Muscle of leg (tissue), 3 donors: ENCODE measurements at regions not wholly inside any gene's neighbourhood (a gene's known extent, or its start where the extent isn't known, plus 50 kb on each side); places are given as distances from the start of the nearest gene placed in this dataset.
A peak's percentile ranks its signal among the peaks of the same experiment; 100 is the strongest.
"Not testable (repeated sequence)": the region's sequence is repeated elsewhere in the genome, so short reads cannot be mapped to it uniquely, and the experiment has no call there.

Source experiments
- DNase-seq: peaks from one replicate; pipeline ENCODE4 v3.0.0; 2013
- H3K27ac ChIP-seq: one replicate; pipeline ENCODE4 v1.5.1; 2013; ENCODE audit warnings: mild to moderate bottlenecking, low read length, control low read depth
- H3K27me3 ChIP-seq: one replicate; pipeline ENCODE4 v1.6.1; 2013; ENCODE audit warnings: low read length; ENCODE audit not compliant: control insufficient read depth, insufficient read depth
- H3K36me3 ChIP-seq: one replicate; pipeline ENCODE4 v1.6.1; 2013; ENCODE audit warnings: low read length; ENCODE audit not compliant: control insufficient read depth, insufficient read depth
- H3K4me1 ChIP-seq: one replicate; pipeline ENCODE4 v1.6.1; 2013; ENCODE audit warnings: low read length; ENCODE audit not compliant: control insufficient read depth, insufficient read depth
- H3K4me3 ChIP-seq: one replicate; pipeline ENCODE4 v1.5.1; 2013; ENCODE audit warnings: low read length, control low read depth
- H3K9me3 ChIP-seq: replicated peaks from 2 replicates; pipeline ENCODE4 v1.6.1; 2013; ENCODE audit warnings: low read depth, low read length; ENCODE audit not compliant: control insufficient read depth
- WGBS: methylation state at CpG from one replicate; pipeline ENCODE4 v1.1.5; 2013; ENCODE audit warnings: missing lambda C conversion rate; ENCODE audit not compliant: insufficient coverage; 5-methylcytosine and 5-hydroxymethylcytosine counted together

DNA sequence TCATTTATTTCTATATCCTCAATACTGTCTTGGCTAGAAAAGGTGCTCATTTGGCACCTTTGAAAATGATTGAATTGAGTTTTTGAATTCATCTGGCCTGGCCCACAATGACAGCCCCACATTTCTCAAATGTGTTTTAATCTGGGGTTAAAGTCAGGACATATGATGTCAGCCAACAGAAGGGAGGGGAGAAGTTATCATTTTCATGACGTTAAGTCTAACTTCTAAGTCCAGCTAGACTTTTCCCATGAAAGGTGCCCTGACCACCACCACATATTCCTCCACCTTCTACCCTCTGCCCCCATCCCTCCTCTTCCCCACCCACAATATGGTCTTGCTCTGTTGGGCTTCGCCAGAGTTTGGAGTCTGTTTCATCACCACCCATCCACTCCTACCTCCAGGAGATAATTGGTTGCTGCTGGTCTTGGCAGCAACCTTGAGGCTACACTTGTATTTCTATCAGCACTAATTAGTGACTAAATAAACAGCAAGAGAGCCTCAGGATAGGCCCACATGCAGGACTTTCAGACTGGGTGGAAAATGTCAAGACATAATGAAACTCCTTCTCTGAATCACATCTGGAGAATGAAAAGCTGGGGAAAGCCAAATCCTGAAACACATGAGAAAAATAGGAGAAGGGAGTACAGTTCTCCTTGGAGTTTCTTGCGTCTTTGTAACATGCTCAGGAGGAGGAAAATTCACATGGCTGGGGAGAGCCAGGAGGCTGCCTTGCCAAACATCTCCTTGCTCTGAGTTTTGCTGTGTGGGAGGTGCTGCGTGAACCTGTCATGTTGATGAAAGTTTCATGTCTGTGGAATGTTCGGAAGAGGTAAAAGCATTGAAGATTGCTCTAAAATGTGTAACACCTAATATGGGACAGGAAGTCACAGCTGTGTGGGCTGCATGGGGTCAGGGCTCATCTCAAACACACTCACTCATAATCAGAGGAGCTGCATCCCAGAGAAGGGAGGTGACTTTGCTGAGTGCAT is 544.7 kb upstream of the KLF4 start:
- no peaks in the 10 kb centered on the region for H3K36me3 ChIP-seq
- no peak overlapping the region for H3K4me3 ChIP-seq
- H3K27ac ChIP-seq, result peak overlapping the region; percentile 53
- no peaks in the 10 kb centered on the region for H3K27me3 ChIP-seq
- H3K9me3 ChIP-seq, result no peaks in the 10 kb centered on the region
- DNase-seq, result peak; percentile 85
- peaks cover 4% of the 10 kb centered on the region for H3K4me1 ChIP-seq
- WGBS, result 45% methylated on average over 3 of the region's 5 CpGs

DNA sequence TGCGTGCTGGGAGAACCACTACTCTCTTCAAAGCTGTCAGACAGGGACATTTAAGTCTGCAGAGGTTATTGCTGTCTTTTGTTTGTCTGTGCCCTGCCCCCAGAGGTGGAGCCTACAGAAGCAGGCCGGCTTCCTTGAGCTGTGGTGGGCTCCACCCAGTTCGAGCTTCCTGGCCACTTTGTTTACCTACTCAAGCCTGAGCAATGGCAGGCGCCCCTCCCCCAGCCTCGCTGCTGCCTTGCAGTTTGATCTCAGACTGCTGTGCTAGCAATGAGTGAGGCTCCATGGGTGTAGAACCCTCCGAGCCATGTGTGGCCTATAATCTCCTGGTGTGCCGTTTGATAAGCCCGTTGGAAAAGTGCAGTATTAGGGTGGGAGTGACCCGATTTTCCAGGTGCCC is 542.5 kb upstream of the KLF4 start:
- DNase-seq, H3K27ac ChIP-seq, H3K4me1 ChIP-seq, H3K36me3 ChIP-seq, H3K27me3 ChIP-seq, H3K4me3 ChIP-seq, H3K9me3 ChIP-seq: not testable (repeated sequence)
- WGBS, result 50% methylated on average over 3 of the region's 9 CpGs

DNA sequence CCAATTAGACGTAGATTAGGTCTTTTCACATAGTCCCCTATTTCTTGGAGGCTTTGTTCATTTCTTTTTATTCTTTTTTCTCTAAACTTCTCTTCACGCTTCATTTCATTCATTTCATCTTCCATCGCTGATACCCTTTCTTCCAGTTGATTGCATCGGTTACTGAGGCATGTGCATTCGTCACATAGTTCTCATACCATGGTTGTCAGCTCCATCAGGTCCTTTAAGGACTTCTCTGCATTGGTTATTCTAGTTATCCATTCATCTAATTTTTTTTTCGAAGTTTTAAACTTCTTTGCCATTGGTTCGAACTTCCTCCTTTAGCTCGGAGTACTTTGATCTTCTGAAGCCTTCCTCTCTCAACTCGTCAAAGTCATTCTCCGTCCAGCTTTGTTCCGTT is 541.7 kb upstream of the KLF4 start:
- H3K9me3 ChIP-seq, H3K4me1 ChIP-seq, H3K4me3 ChIP-seq, H3K36me3 ChIP-seq, H3K27ac ChIP-seq, DNase-seq, H3K27me3 ChIP-seq: not testable (repeated sequence)
- 100% methylated on average over 1 of the region's 11 CpGs for WGBS

DNA sequence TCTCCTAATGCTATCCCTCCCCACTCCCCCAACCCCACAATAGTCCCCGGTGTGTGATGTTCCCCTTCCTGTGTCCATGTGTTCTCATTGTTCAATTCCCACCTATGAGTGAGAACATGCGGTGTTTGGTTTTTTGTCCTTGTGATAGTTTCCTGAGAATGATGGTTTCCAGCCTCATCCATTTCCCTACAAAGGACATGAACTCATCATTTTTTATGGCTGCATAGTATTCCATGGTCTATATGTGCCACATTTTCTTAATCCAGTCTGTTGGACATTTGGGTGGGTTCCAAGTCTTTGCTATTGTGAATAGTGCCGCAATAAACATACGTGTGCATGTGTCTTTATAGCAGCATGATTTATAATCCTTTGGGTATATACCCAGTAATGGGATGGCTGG is 537.1 kb upstream of the KLF4 start:
- H3K36me3 ChIP-seq, DNase-seq, H3K9me3 ChIP-seq, H3K27me3 ChIP-seq, H3K4me1 ChIP-seq, H3K4me3 ChIP-seq, H3K27ac ChIP-seq: not testable (repeated sequence)
- whole genome bisulfite sequencing, result no CpG with 5 or more reads among the region's 4 CpGs

DNA sequence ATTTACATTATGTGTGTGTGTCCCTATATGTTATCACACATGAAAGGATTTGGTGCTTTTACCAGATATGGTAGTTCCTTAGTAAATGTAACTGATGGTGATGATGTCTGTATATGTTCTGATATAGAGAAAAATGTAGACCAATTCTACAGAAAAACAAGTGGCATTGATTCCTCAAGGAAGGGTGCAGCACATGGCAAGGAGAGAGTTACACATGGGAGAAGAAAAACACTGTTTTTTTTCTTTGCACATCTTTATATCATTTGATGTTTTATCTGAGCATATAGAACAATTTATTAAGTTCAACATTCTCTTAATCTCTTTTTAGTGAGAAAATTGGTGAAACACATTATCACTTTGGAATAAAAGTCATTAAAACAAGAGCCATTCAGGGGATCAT is 535.0 kb upstream of the KLF4 start:
- DNase-seq, result no peak
- no peaks in the 10 kb centered on the region for H3K9me3 ChIP-seq
- no peaks in the 10 kb centered on the region for H3K4me1 ChIP-seq
- no peaks in the 10 kb centered on the region for H3K36me3 ChIP-seq
- H3K27me3 ChIP-seq, result no peaks in the 10 kb centered on the region
- H3K27ac ChIP-seq, result no peak overlapping the region
- no peak overlapping the region for H3K4me3 ChIP-seq

DNA sequence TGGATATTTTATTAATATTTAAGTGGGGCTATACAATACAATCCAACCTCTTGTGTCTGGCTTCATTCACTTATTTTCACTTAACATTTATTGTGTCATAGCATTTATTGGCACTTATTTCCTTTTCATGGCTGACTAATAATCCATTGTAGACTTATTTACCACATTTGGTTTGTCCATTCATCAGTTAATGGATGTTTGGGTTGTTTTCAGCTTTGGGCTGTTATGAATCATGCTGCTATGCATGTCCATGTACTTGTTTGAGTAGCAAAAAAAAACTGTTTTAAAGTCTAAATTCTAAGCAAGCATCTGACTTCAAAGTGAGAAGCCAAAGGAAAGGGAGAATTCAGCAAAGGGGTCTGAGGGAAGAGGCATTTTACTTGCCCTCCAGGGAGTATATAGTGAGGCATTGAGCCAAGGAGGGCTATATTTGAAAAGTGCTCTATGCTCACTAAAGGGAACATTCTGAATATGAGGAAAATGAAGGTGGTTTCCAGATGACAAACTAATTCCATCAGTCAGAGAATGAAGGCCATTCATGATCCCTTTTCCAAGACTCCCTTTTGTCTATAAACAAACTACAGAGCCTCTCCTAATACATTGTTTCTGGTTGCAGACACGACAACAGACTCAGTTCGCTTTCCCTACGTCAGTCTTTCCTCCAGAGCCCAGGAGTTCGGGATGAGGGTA is 532.8 kb upstream of the KLF4 start:
- Histone ChIP-seq H3K4me1 (no peaks in the 10 kb centered on the region), H3K36me3 (no peaks in the 10 kb centered on the region), H3K4me3 (no peak overlapping the region), H3K9me3 (no peaks in the 10 kb centered on the region), H3K27me3 (no peaks in the 10 kb centered on the region), H3K27ac (no peak overlapping the region)
- DNase-seq, result no peak
- WGBS, result no CpG with 5 or more reads among the region's 4 CpGs

DNA sequence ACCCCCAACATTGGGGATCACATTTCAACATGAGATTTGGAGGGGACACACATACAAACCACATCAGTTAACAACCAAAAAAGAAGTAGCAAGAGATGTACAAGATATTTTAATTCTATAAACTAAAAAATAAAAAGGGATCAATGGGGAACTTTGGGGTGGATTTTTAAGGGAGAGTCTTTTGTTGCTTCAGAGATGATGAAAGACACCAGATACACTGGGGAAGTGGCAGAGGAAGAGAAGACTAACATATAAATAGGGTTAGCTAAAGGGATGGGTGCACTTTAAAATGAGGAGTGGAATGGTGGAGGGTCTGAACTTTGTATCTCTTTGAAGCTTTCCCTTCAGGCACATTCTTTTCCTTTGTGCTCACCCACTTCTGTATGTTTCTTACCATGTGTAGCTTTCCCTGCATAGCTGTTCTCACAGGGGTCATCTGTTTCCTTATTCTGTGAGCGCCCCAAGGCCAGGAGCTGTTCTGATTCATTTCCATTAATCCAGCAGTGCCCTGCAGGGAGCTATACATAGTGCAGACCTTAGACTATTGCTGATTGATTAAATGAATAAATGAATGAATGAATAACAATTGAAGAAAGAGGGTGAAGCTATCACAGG is 531.6 kb upstream of the KLF4 start:
- Histone ChIP-seq H3K27me3 (peaks cover 2% of the 10 kb centered on the region), H3K4me1 (no peaks in the 10 kb centered on the region), H3K9me3 (no peaks in the 10 kb centered on the region), H3K27ac (no peak overlapping the region), H3K4me3 (no peak overlapping the region), H3K36me3 (no peaks in the 10 kb centered on the region)
- 83% methylated on average over 1 of the region's 1 CpG for WGBS
- no peak for DNase-seq

DNA sequence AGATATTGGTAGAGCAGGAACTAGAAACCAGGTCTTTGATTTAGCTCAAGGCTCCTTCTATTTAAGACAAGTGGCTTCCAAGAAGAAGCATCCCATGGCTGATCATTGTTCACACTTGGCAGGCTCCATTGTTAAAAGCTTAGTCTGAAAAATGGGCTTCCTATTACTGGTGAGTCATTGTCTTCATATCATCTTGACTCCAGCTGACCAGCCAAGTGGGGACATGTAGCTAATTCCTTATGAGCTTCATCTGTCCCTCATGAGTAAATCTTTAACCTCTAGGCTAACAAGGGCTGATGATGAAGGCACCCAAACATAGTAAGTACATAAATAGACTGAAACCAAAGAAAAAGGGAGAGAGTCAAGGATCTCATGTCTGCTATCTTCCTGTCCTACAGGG is 530.3 kb upstream of the KLF4 start:
- no peak for DNase-seq
- Histone ChIP-seq H3K27ac (no peak overlapping the region), H3K9me3 (no peaks in the 10 kb centered on the region), H3K27me3 (peaks cover 2% of the 10 kb centered on the region), H3K36me3 (no peaks in the 10 kb centered on the region), H3K4me1 (no peaks in the 10 kb centered on the region), H3K4me3 (no peak overlapping the region)

DNA sequence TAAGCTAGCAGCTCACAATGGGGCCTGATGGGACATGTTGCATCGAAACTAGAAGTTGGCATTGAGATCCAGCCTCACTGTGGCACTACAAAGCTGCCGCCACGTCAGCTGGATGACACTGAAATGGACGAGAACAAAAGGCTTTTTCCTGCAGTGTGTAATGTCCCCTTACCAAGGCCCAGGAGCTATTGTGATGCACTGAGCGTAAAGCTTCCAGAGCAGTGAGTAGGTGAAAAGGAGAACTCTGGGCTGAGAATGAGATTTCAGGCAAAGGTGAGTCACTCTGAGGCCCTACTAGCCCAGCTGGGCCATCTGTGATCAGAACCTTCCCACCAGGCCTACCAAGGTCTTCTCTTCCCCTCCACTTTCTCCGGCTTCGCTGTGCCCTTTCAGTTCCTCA is 528.1 kb upstream of the KLF4 start:
- WGBS, result 87% methylated on average over 7 of the region's 7 CpGs
- Histone ChIP-seq H3K4me3 (no peak overlapping the region), H3K9me3 (no peaks in the 10 kb centered on the region), H3K27ac (no peak overlapping the region), H3K4me1 (no peaks in the 10 kb centered on the region), H3K36me3 (no peaks in the 10 kb centered on the region), H3K27me3 (peaks cover 2% of the 10 kb centered on the region)
- no peak for DNase-seq

DNA sequence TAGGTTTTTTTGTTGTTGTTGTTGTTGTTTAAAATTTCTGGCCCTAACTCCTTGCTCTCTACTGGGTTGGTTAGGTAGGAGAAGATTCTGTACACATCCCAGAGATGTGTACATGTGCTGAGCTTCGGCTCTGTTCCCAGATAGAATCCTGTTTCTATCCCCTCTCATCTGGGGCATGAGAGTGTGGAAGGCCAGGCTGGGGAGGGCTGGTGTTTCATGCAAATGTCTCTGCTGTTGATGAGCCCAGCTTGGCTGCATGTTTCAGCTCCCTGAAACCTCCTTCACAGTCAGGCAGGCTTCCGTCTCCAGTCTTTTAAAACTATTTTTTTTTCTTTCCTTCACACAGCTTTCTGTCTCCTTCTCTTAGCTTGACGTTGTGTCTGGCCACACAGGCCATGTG is 526.9 kb upstream of the KLF4 start:
- Histone ChIP-seq H3K27me3 (peaks cover 2% of the 10 kb centered on the region), H3K9me3 (no peaks in the 10 kb centered on the region), H3K4me3 (no peak overlapping the region), H3K4me1 (no peaks in the 10 kb centered on the region), H3K27ac (no peak overlapping the region), H3K36me3 (no peaks in the 10 kb centered on the region)
- peak; percentile 15 for DNase-seq
- 25% methylated on average over 2 of the region's 3 CpGs for WGBS
